Colonic mucosa (tissue), 4 donors: ENCODE measurements at regions not wholly inside any gene's neighbourhood (a gene's known extent, or its start where the extent isn't known, plus 50 kb on each side); places are given as distances from the start of the nearest gene placed in this dataset.

ENCODE experiments used
- DNase-seq: peaks from one replicate; pipeline ENCODE4 v3.0.0-alpha.2; 2020
- H3K27ac ChIP-seq: fragments of 200-600 bp; one replicate; pipeline ENCODE4 v1.8.0; 2021
- H3K27me3 ChIP-seq: fragments of 200-600 bp; one replicate; pipeline ENCODE4 v1.8.0; 2021
- H3K36me3 ChIP-seq: fragments of 200-600 bp; one replicate; pipeline ENCODE4 v1.8.0; 2021
- H3K4me1 ChIP-seq: fragments of 200-600 bp; one replicate; pipeline ENCODE4 v1.8.0; 2021; ENCODE audit warnings: mild to moderate bottlenecking
- H3K4me3 ChIP-seq: fragments of 200-600 bp; one replicate; pipeline ENCODE4 v1.8.0; 2021
- H3K9ac ChIP-seq, 2 donors: one replicate each; pipeline ENCODE4 v1.7.0; 2013; ENCODE audit warnings: control low read depth in 2 of 2, low read depth in 2 of 2, low read length in 2 of 2
- H3K9me3 ChIP-seq: fragments of 200-600 bp; one replicate; pipeline ENCODE4 v1.8.0; 2021
- intact Hi-C: fragments of 100-400 bp; cut with DNase I; formaldehyde crosslinking; loops from one replicate; pipeline ENCODE4 v1.14.1; 2022
- TF ChIP-seq, protein P1 (sequence below): fragments of 200-600 bp; IDR thresholded peaks from one replicate; pipeline ENCODE4 v1.8.0; 2022; ENCODE audit warnings: antibody characterized with exemption, mild to moderate bottlenecking
- donor health status: healthy.
- donor health status: DM: no; HTN: no; CAD: no.
- donor health status: DM: no; HTN: no; CAD: no.

DNA sequence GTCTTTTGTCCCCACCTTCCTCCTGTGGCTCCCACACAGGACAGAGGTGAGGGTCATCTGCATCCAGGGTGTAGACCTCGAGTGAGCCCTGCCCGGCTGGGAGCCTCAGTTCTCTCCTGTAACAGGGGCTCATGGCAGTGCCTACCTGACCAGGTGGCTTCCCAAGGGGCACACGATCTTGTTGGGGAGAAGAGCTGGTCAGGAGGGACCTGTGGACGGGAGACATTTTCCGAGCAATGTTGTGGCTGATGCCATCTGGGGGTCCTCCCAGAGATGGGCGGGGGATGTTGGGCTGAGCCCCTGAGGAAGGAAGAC, 51.9 kb downstream of the CEBPB start:
- Histone ChIP-seq H3K9me3 (no peaks in the 10 kb centered on the region), H3K27me3 (no peaks in the 10 kb centered on the region), H3K4me1 (no peaks in the 10 kb centered on the region), H3K4me3 (no peak overlapping the region), H3K36me3 (no peaks in the 10 kb centered on the region), H3K27ac (no peak overlapping the region), H3K9ac (no peak overlapping the region)
- TF ChIP-seq, protein P1, sequence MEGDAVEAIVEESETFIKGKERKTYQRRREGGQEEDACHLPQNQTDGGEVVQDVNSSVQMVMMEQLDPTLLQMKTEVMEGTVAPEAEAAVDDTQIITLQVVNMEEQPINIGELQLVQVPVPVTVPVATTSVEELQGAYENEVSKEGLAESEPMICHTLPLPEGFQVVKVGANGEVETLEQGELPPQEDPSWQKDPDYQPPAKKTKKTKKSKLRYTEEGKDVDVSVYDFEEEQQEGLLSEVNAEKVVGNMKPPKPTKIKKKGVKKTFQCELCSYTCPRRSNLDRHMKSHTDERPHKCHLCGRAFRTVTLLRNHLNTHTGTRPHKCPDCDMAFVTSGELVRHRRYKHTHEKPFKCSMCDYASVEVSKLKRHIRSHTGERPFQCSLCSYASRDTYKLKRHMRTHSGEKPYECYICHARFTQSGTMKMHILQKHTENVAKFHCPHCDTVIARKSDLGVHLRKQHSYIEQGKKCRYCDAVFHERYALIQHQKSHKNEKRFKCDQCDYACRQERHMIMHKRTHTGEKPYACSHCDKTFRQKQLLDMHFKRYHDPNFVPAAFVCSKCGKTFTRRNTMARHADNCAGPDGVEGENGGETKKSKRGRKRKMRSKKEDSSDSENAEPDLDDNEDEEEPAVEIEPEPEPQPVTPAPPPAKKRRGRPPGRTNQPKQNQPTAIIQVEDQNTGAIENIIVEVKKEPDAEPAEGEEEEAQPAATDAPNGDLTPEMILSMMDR: no peak
- no peak for DNase-seq
- intact Hi-C loops: no loop called here

DNA sequence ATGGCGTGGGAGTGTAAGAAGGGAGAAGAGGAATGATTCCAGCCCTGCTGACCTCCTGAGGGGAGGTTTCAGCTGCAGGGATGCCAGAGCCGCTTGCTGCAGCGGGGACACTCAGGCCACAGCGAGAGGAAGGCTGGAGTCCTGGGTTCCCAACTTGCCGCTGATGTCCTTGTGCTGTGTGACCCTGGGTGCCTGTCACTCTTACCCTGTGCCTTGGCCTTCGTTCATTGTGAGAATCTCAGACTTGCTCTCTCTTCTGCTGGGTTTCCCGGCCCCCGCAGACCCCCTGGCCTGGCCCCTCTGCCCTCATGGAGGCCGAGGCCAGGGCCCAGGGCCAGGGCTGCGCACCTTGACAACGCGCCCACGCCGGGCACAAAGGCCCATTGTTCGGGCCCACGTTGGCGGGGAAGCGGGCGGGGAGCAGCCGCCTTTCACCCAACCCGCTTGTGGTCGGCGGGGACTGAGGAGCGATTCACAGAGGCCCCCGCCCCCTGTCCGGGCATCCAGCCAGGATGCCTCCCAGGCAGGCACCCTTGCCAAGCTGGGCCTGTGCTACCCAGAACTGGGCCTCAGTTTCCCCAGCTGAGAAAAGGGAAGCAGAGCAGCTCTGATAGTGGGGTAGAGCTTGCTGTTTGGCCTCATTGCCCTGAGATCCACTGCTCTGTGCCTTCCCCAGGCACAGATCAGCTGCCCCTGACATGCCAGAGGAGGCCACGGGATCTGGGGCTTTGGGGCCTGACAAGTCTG, 52.4 kb downstream of the CEBPB start:
- intact Hi-C loops: no loop called here
- Histone ChIP-seq H3K27me3 (no peaks in the 10 kb centered on the region), H3K27ac (no peak overlapping the region), H3K4me3 (no peak overlapping the region), H3K36me3 (no peaks in the 10 kb centered on the region), H3K9me3 (no peaks in the 10 kb centered on the region), H3K4me1 (no peaks in the 10 kb centered on the region), H3K9ac (no peak overlapping the region)
- TF ChIP-seq, protein P1: no peak
- DNase-seq: peak; percentile 76

DNA sequence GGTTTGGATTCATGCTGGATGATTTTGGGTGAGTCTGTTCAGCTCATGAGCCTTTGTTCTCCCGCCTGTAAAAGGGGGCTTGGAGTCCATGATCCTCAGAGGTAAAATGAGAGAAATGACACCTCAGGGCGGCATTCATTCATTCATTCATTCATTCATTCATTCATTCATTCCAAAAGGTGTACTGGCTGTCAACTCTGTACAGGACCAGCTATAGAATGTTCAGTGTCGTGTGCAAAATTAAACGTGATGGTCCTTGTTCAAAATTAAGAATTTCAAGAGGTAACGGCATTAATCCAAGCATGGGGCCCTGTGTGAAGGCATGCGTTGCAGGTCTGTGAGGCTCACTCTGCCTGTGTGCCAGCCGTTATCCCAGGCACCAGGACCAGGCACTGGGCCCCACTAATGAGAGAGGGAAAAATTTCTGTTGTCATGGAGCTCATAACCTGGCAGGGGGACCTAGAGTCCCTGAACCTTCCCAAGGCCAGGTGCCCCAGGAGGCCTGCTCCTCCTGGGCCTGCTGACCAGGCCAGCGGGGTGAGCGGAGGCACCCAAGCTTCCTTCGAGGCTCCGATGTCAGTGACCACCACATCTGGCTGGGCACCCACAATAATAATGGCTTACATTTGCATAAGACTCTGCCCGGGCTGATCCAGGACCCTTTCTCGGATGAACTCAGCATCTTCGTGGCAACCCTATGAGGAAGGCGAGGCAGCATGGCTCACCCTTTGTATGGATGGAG, 53.2 kb downstream of the CEBPB start:
- no peak overlapping the region for H3K4me3 ChIP-seq
- intact Hi-C loops: no loop called here
- TF ChIP-seq, protein P1: no peak
- no peak overlapping the region for H3K27ac ChIP-seq
- no peaks in the 10 kb centered on the region for H3K9me3 ChIP-seq
- no peaks in the 10 kb centered on the region for H3K36me3 ChIP-seq
- no peak for DNase-seq
- no peak overlapping the region for H3K9ac ChIP-seq
- H3K4me1 ChIP-seq: no peaks in the 10 kb centered on the region
- H3K27me3 ChIP-seq: no peaks in the 10 kb centered on the region

DNA sequence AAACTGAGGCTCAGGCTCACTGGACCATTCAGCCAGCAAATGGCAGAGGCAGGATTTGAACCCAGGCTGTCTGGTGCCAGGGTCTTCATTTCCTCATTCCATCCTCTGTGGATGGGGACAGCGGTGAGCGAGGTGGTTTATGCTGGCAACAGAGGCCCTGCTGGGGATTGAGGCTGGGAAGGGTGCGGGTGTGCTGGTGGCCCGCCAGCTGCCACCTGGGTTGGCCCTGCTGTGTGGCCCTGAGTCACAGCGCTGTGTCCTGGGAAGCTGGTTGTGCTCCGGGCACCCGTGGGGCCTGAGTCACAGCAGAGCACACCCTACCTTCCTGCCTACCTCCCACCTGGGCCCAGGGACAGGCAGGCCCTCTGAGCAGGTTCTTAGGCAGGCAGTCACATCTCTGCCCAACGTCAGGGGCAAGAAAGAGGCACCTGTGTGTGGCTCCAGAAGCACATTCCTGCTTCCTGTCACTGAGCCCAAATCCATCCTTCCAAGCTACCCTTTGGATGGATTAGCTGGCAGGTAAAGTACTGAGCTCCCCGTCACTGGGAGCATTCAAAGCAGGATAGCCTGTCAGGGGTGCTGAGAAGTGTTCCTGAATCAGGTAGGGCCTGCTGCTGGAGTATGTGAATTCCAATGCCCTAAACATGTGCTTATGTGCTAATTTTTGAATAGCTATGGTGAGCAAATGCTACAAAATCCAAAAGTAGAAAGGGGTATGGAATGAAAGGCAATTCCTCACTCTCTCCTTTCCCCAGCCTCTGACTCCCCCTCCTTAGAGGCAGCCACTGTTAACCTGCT, 53.9 kb downstream of the CEBPB start:
- H3K4me1 ChIP-seq: no peaks in the 10 kb centered on the region
- intact Hi-C loops: no loop called here
- TF ChIP-seq, protein P1: no peak
- no peaks in the 10 kb centered on the region for H3K36me3 ChIP-seq
- no peak overlapping the region for H3K9ac ChIP-seq
- no peak overlapping the region for H3K27ac ChIP-seq
- DNase-seq: no peak
- no peak overlapping the region for H3K4me3 ChIP-seq
- H3K9me3 ChIP-seq: no peaks in the 10 kb centered on the region
- H3K27me3 ChIP-seq: no peaks in the 10 kb centered on the region

DNA sequence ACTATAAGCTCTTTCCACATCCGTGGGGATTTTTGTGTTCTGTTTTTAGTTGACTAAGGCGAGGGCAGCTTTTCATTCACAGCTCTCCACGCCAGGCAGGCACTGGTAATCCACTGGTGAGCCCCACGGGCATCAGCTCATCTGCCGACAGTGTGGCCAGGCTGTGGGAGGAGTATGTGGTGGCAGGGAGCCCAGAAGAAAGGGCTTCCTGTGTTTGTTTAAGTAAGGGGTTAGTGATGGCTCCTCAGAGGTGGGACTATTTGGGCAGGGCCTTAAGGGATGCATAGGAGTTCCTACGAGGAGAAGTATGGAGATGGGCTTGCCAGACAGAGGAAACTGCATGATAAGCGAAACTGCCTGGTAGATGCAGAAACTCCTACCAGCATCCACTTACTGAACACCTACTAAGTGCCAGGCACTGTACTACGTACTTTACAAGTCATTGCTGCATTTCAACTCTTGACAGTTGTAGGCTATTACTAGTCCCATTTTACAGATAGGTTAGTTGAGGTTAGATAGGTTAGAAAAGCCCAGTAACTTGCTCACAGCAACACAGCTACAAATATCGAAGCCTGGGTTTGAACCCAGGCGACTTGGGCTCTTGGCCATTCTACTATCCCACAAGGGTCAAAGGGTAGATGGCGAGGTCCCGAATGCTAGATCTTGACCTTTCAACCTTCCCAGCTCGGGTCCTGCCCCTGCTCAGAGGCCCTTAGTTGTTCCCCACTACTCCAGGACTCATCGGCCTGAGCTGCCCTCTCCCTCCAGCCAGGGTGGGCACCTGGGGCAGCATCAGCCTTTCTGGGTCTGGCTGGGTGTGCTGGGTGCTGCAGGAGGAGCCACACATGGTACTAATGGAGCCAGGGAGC, 55.1 kb downstream of the CEBPB start:
- intact Hi-C loops: no loop called here
- Histone ChIP-seq H3K9ac (no peak overlapping the region), H3K4me1 (no peaks in the 10 kb centered on the region), H3K27me3 (no peaks in the 10 kb centered on the region), H3K36me3 (no peaks in the 10 kb centered on the region), H3K9me3 (no peaks in the 10 kb centered on the region), H3K27ac (no peak overlapping the region), H3K4me3 (no peak overlapping the region)
- DNase-seq: no peak
- TF ChIP-seq, protein P1: no peak
